ENCODE measurements at regions not wholly inside any gene's neighbourhood (a gene's known extent, or its start where the extent isn't known, plus 50 kb on each side); places are given as distances from the start of the nearest gene placed in this dataset.

- TF ChIP-seq POLR2A (IDR thresholded peaks at IDR 0.05): no peak
- no peak for TF ChIP-seq CTCF (IDR thresholded peaks at IDR 0.05)
- no peak for TF ChIP-seq POLR2AphosphoS5 (IDR thresholded peaks at IDR 0.05; ENCODE audit: insufficient read depth in 1 of 2, low read depth in 1 of 2)
Observed at GRCh38 chr15:70199124-70199482, 101.4 kb upstream of the TLE3 start.
